GM19239 (cell line): ENCODE measurements at regions not wholly inside any gene's neighbourhood (a gene's known extent, or its start where the extent isn't known, plus 50 kb on each side); places are given as distances from the start of the nearest gene placed in this dataset.
A peak's percentile ranks its signal among the peaks of the same experiment; 100 is the strongest.

Experiments
- DNase-seq: peaks from one replicate; pipeline ENCODE4 v3.0.0; 2011; ENCODE audit warnings: low spot score; ENCODE audit not compliant: insufficient read length
- FAIRE-seq: peaks from 2 replicates; lab custom pipeline; 2011; peaks lifted over from hg19 to GRCh38; lab: Jason Lieb, UNC

DNA sequence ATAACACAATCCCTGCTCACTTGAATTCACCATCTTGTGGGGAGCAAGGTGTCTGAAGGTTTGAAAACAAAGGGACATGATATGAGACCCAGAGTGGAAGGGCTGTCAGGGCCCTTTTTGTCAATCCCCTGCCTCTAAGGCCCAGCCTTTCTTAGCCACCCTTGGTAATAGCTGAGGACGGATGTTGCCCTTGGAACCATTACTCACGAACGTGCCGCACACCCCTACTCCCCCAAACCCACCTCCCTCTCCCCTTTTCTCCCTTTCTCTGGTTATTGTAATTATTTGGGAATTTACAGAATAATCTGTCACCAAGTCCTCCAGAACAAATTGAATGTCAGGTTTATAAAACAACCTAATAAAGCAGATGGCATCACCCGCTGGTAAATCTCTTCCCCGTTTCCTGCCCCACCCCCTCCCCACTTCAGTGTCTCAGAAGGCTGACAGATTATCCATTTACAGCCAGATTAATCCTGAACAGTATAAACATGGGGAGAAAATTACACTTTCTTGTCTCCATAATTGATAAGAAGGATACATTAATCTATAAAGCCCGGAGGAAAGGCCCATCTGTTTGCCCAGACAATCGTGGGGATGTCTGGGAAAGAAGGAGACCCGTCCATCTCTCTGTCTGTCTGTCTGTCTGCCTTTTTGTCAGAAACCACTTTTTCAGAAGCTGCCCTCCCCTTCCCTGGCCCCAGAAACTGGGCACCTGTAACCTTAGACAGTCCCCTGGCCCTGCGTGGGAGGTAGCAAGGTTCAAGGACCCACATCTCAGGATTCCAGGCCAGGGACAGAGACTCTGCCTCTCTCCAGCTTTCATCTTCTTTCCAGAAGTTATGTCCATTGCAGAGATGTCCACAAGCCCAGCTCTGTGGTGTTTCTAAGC, 60.6 kb upstream of the CD34 start:
- no peak for FAIRE-seq
- DNase-seq: no peak

DNA sequence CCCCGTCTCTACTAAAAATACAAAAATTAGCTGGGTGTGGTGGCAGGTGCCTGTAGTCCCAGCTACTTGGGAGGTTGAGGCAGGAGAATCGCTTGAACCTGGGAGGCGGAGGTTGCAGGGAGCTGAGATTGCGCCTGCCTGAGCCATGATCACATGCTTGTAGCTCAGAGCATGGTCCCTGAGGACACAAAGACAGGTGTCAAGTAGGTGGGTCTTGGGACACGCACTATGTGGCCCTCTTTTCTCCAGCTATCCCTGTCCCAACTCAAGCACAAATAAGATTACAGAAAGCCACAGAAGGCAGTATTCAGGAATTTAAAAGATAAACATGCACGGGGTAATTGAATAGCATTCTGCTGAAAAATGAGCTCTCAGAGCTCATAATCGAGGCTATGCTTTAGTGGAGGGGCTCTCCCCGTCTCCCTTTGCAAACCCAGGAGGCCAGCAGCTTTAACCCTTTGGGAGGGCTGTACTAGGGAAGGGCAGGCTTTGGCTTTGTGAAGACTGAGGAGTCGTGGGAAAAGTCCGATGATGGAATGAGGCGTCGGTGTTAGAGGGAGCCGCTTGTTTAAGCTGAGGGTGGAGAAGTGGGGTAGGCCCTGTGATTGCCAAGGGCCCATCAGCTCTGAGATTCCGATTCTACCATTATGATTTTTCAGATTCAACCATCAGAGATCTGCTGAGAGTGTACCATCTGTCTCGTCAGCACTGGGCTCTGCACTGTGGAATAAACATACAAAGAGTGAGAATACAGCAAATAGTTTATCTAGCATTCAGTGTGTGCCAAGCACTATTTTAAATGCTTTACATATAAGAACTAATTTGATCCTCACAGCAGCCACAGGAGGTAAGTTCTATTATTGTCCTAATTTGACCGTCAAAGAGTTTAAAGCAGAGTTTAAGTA, 59.7 kb upstream of the CD34 start:
- FAIRE-seq (no peak), DNase-seq (no peak)

DNA sequence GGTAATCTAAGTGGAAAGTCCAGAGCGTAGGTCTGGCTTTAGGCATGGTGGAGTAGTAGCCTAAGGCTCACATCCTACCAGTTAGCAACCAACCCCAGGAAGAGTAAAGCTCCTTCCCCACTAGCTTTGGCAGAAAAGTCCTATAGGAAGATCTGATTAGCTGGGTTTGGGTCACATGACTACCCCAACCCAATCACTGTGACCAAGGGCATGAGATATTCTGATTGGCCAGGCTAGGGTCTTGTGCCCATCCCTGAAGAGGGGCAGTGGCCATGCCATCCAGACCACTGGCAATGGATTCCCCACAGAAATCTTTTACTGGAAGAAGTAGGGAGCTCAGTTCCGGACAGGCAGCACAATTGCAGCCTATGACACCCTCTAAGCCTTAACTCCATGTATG, 58.6 kb upstream of the CD34 start:
- DNase-seq (no peak), FAIRE-seq (no peak)

DNA sequence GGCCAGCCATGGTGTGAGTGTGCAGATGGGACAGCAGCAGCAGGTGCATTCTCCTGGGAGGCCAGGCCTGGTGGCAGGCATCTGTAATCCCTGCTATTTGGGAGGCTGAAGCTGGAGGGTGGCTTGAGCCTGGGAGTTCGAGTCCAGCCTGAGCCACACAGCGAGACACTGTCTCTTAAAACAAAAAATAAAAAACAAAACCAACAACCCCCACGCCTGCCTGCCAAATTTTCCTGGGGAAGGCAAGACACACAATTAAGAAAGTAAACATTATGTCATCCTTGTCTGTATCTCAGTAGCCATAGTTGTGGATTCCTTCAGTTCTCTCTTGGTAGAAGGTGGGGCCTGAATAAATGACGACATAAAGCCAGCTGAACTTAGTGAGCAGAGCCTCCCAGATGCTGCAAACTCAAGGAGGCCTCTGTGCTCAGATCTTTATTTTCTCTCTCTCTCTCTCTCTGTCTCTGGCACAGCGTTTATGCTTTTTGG, 57.6 kb upstream of the CD34 start:
- FAIRE-seq (no peak), DNase-seq (no peak)

DNA sequence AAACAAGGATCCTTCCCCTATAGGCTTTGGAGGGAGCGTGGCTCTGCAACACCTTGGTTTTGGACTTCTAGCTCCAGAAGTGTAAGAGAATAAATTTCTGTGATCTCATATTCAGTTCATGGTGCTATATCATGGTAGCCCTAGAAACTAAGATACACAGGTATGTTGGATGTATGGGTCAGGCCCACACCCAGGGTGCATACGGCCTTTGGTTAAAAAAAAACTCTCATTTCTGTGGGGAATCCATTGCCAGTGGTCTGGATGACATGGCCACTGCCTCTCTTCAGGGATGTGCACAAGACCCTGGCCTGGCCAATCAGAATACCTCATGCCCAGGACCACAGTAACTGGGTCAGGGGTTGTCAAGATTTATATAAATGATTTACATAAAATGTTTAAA, 56.8 kb upstream of the CD34 start:
- FAIRE-seq (no peak), DNase-seq (no peak)

DNA sequence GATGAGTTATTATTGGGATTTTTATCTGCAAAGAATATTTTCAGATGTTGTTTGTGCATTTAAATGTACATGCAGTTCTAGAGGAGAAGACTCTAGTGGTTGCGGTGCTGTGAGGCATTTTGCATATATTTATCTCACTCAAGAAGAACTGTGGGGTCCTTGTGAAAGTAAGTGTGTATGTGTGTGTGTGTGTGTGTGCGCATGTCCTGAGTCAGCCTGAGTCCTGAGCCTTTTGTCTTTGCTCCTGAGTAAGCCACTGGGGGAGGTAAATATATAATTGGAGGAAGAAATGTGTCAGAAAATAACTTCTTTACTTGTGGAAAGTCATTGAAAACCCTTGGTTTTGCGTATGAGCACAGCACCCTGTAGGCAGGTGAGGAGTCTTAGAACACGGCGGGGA, 55.6 kb upstream of the CD34 start:
- FAIRE-seq (no peak), DNase-seq (no peak)

DNA sequence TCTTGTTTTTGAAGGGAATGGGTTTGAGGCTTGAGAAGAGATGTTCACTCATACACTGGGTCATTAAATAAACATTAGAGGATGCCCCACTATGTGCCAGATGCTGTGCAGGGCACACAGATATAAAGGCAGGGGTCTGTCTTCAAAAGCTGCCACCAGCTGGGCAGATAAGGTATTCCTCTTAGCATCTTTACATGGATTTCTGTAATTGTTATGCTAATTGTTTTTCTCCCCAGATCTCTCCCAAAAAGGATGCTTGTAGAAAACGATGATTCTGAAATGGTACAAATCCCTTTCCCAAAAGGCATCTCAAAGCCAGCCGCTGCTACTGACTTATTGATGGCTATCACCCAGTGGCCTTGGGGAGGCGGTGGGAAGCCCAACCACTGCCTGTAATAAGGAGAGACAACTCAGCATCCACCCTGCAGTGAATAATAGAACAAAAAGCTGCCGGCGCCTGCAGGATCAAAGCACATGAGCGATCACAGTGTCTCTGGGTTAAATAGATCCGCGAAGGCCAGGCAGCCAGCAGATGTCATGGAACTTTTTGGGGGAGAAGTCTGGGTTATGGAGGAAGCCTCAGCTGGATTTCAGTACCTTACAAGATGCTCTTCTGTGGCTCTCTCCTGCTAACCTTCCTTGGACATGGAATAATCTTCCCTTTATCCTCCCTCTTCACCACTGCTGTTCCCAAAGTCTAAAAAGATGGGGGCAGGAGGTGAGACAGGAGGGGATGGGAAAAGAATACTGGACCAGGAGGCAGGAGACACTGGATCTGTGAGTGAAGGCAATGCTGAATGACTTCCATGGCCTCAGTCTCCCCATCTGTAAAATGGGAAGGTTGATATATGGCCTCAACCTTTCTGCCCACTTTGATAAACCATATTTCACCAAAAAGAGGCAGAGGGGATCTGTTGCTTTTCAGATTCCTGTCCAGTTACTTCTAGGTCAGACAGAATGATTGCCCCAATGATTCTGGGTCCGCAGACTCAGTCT, 54.8 kb upstream of the CD34 start:
- no peak for FAIRE-seq
- DNase-seq: no peak

DNA sequence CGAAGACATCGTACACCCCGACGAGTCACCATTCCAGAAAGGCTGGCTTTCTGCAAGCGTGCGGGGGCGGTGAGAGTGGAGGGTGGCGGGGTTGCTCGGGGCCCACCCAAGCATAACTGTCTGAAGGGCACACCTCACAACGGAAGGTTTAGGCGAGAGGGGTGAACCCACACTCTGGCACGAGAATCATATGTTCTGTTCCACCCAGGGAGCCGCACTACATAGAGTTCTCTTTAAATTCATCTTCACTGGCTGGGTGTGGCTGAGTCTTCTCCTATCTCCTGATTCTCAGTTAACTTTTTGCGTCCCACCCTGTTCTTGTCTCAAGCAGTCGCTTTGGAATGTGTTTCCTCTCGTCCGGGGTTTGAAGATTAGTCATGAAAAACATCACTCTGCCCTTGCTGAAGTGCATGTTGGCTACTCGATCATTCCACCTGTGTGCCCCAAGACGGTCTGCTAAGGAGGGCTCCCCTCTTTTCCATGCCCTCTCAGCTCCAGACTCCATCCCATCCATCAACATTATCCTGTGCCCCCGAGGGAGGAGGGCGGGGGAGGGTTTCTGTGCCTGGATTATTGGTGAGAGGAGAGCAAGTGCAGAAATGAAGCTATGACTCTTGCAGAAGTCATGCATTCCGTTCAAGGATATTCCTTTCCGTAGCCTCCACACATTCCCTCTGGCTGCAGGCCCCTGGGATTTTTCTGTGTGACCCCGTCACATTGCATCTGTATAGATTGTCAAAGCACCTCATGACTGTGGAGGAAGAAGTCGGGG, 53.5 kb upstream of the CD34 start:
- DNase-seq (no peak), FAIRE-seq (no peak)

DNA sequence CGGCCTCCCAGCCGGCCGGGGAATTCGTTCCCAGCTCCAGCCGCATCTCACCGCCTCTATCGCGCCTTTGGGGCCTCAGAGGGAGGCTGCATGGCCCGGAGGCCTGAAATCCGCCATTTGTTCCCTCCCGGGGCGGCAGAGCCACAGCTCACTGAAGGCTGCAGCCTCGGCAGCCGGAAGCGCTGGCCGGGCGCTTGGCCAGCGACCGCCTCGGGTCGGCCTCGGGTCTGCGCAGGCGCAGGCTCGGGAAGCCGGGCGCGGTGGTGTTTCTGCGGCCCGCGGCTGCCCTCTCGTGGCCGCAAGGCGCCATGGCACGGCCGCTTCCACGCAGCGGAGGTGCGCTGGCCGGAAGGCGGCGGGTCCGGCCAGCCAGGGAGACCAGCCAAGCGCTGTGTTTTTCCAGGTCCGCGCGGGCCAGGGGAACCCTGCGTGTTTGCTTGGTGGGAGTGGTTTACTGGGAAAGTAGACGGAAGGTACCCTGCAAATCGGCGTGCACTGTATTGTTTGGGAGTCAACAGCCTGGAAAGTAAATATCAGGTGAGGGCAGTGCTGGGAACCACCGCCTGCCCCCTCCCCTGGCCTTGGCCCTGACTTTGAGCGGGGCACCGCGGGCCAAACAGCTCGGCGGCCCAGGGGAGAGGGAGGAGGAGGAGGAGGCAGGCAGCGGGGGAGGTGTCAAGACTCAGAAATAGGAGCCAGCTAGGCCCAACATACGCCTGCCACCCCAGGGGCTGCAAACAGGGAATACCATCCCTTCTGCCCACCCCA, 52.7 kb upstream of the CD34 start:
- peak; percentile 86 for FAIRE-seq
- DNase-seq: peak; percentile 98

DNA sequence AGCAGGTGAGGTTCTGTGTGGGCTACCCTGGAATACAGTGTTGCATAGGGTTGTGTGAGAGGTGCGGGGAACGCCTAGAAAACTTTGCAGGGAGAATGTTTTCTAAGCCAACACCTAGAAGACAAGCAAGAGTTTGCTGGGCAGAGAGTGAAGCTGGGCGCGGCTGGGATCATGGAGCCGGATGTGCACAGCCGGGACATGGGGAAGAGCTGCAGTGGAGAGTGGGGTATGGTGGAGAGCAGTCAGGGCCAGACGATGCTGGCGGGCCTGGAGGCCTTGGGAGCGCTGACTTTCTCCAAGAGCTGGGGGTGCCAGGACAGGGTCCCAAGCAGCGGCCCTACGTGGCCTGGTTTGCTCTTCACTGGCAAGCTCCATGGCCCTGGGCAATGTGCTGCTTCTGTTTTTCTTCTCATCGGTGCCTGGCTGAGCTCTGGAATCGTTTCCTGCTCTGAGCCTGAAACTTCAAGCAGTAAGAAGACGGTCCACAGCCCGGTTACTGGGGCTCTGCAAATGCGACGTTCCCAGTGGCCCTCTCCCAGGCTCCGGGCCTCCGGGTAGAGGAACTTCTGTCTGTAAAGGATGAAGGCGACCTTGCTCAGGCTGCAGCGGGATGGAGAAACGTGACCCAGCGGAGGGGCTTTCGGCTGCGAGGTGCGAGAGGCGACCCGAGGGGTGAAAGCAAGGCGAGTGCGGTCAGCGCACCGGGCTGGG, 51.9 kb upstream of the CD34 start:
- FAIRE-seq: peak; percentile 81
- no peak for DNase-seq
